ENCODE measurements at regions not wholly inside any gene's neighbourhood (a gene's known extent, or its start where the extent isn't known, plus 50 kb on each side); places are given as distances from the start of the nearest gene placed in this dataset.
"Not testable (repeated sequence)": the region's sequence is repeated elsewhere in the genome, so short reads cannot be mapped to it uniquely, and the experiment has no call there.

- H3K4me3 Mint-ChIP-seq; H3K36me3 Mint-ChIP-seq; H3K4me1 Mint-ChIP-seq (ENCODE audit: low read depth in 2 of 2); H3K27ac Mint-ChIP-seq; DNase-seq (ENCODE audit: low spot score); H3K9me3 Mint-ChIP-seq; ATAC-seq; H3K27me3 Mint-ChIP-seq: not testable (repeated sequence)
Measured at GRCh38 chr16:29176822-29177202, 192.0 kb downstream of the LAT start.

- H3K27me3 Mint-ChIP-seq; ATAC-seq; DNase-seq (ENCODE audit: low spot score); H3K4me3 Mint-ChIP-seq; H3K9me3 Mint-ChIP-seq; H3K27ac Mint-ChIP-seq; H3K36me3 Mint-ChIP-seq; H3K4me1 Mint-ChIP-seq (ENCODE audit: low read depth in 2 of 2): not testable (repeated sequence)
Measured at GRCh38 chr16:29176154-29176470, 191.3 kb downstream of the LAT start.

DNA sequence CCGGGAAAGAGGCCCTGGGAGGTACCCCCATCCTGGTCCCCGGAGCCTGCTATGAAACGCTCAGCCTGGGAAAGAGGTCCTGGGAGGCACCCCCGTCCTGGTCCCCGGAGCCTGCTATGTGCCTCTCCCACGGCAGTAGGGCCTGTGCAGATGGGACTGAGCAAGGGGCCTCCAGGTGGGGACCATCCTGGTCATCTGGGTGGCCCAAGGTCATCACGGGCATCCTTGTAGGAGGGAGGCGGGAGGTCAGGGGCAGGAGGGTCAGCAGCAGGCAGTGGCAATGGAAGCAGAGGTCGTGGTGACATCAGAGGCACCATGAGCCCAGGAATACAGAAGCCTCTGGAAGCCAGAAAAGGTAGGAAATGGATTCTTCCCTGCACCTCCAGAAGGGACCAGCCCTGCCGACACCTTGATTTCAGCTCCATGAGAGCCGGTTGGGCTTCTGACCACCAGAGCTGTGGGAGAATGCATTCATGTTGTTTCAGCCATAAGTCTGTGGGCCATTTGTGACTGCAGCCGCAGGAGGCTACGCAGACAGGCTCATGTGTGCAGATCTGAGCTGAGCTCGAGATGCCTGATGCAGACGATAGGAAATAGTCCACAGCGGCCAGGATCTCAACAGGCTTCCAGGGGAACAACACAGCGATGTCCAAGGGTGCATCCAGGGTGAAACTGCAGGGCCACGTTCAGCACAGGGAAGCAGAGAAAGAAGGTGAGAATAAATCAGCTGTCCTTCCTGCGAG is 190.7 kb downstream of the LAT start:
- H3K9me3 Mint-ChIP-seq; H3K27me3 Mint-ChIP-seq; H3K27ac Mint-ChIP-seq; ATAC-seq; H3K36me3 Mint-ChIP-seq; H3K4me3 Mint-ChIP-seq; DNase-seq (ENCODE audit: low spot score); H3K4me1 Mint-ChIP-seq (ENCODE audit: low read depth in 2 of 2): not testable (repeated sequence)

- not testable (repeated sequence) for H3K27me3 Mint-ChIP-seq; DNase-seq (ENCODE audit: low spot score); H3K4me3 Mint-ChIP-seq; ATAC-seq; H3K9me3 Mint-ChIP-seq; H3K36me3 Mint-ChIP-seq; H3K4me1 Mint-ChIP-seq (ENCODE audit: low read depth in 2 of 2)
- H3K27ac Mint-ChIP-seq, result peak overlapping the region in 1 of 2 donors; percentile 7
Measured at GRCh38 chr16:29173371-29174305, 188.8 kb downstream of the LAT start.

- not testable (repeated sequence) for H3K4me1 Mint-ChIP-seq (ENCODE audit: low read depth in 2 of 2); H3K9me3 Mint-ChIP-seq; H3K27me3 Mint-ChIP-seq; H3K36me3 Mint-ChIP-seq; H3K27ac Mint-ChIP-seq; DNase-seq (ENCODE audit: low spot score); H3K4me3 Mint-ChIP-seq; ATAC-seq
Measured at GRCh38 chr16:29172098-29172724, 187.4 kb downstream of the LAT start.

- not testable (repeated sequence) for H3K9me3 Mint-ChIP-seq; H3K27me3 Mint-ChIP-seq; H3K4me1 Mint-ChIP-seq (ENCODE audit: low read depth in 2 of 2); DNase-seq (ENCODE audit: low spot score); H3K36me3 Mint-ChIP-seq; H3K27ac Mint-ChIP-seq; H3K4me3 Mint-ChIP-seq
- ATAC-seq, result peak in 1 of 2 donors; percentile 14
Measured at GRCh38 chr16:29171296-29171695, 186.4 kb downstream of the LAT start.

DNA sequence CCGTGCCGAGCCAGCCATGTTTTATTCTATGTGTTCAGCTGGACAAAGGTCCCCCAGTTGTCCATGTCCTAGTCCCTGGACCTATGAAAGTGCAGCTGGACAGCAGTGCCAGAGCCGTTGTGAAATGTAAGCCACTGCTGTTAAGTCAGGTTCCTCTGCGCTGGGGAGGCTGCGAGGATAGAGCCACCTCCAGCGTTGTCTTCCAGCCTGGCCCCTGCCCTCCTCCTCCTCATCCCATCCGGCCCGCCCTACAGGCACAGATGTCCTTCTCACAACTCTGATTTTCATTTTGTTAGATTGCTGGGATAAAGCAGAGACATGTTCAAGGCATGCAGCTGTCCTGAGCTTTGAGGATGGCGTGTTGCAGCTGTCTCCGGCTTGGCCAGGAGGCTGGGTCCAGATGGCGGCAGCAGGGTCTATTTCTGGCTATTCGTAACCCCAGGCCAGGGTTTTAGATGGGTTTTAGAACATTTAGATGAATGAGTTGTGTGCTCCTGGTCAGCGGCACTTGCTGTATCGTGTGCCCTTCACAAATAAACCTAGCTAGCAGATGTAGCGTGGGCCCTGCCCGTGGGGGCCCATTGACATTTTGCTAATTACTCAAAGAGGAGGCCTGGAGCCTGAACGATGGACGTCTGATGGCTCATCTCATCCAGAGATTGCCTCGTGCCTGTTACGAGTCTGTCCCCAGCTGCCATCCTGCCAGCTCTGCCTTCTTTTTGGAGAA is 185.7 kb downstream of the LAT start:
- not testable (repeated sequence) for H3K36me3 Mint-ChIP-seq; H3K9me3 Mint-ChIP-seq; H3K4me1 Mint-ChIP-seq (ENCODE audit: low read depth in 2 of 2); DNase-seq (ENCODE audit: low spot score); H3K27me3 Mint-ChIP-seq; ATAC-seq; H3K4me3 Mint-ChIP-seq; H3K27ac Mint-ChIP-seq

GRCh38 chr16:29169295-29169994 is 184.6 kb downstream of the LAT start:
- H3K27me3 Mint-ChIP-seq; H3K9me3 Mint-ChIP-seq; H3K27ac Mint-ChIP-seq; H3K36me3 Mint-ChIP-seq; H3K4me1 Mint-ChIP-seq (ENCODE audit: low read depth in 2 of 2); DNase-seq (ENCODE audit: low spot score); ATAC-seq; H3K4me3 Mint-ChIP-seq: not testable (repeated sequence)

DNA sequence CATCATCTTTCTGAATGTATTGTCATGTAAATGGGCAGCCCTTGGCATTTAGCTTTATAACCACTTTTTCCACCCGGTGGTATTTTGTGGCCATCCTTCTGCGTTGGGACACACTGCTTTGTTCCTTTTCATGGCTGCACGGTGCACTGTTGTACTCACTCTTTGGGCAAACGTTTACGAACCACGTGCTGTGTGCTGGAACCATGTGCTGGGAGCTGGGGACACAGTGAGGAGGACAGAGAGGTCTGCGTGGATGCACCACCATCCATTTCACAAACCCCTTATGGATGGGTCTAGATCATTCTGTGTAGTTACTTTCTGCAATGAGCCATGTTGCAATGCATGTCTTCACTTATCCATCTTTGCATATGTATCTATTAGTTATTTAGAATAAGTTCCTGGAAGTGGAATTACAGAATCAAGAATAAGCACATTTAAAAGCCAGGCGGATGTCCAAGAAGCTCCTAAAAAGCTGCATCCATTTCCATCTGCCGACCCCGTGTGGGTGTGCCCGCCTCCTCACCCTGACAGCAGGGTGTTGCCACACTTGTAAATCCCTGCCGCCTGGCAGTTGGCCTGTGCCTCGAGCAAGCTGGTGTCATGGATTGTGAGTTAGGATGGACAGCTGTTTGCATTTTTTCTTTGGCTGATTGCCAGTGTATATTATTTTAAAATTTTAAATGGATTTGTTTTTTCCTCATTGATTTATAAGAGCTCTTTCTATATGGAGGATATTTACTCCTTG is 183.8 kb downstream of the LAT start:
- not testable (repeated sequence) for H3K9me3 Mint-ChIP-seq; DNase-seq (ENCODE audit: low spot score); H3K4me1 Mint-ChIP-seq (ENCODE audit: low read depth in 2 of 2); H3K36me3 Mint-ChIP-seq; ATAC-seq; H3K4me3 Mint-ChIP-seq; H3K27me3 Mint-ChIP-seq; H3K27ac Mint-ChIP-seq

- H3K9me3 Mint-ChIP-seq; H3K4me3 Mint-ChIP-seq; ATAC-seq; H3K27ac Mint-ChIP-seq; H3K4me1 Mint-ChIP-seq (ENCODE audit: low read depth in 2 of 2); H3K36me3 Mint-ChIP-seq; H3K27me3 Mint-ChIP-seq; DNase-seq (ENCODE audit: low spot score): not testable (repeated sequence)
Measured at GRCh38 chr16:29164442-29165089, 179.7 kb downstream of the LAT start.

DNA sequence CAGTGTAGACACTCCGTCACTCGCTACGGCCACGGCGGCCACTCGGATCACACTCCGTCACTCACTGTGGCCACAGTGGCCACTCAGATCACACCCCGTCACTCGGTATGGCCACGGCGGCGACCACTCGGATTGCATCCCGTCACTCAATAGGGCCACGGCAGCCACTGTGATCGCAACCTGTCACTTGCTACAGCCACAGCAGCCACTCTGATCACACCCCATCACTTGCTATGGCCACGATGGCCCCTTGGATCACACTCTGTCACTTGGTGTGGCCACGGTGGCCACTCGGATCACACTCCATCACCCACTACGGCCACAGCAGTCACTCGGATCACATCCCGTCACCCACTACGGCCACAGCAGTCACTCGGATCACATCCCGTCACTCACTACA is 175.3 kb downstream of the LAT start:
- not testable (repeated sequence) for DNase-seq (ENCODE audit: low spot score); H3K27me3 Mint-ChIP-seq; H3K36me3 Mint-ChIP-seq; H3K9me3 Mint-ChIP-seq; ATAC-seq; H3K4me3 Mint-ChIP-seq
- H3K4me1 Mint-ChIP-seq (ENCODE audit: low read depth in 2 of 2), result peaks cover 25 to 26% of the 10 kb centered on the region in 2 donors
- peak overlapping the region in 1 of 2 donors; percentile 10 for H3K27ac Mint-ChIP-seq

GRCh38 chr16:29159603-29160002 is 174.8 kb downstream of the LAT start:
- not testable (repeated sequence) for H3K36me3 Mint-ChIP-seq; H3K9me3 Mint-ChIP-seq; H3K27ac Mint-ChIP-seq; H3K4me3 Mint-ChIP-seq; H3K27me3 Mint-ChIP-seq; DNase-seq (ENCODE audit: low spot score); ATAC-seq
- H3K4me1 Mint-ChIP-seq (ENCODE audit: low read depth in 2 of 2), result peaks cover 29 to 30% of the 10 kb centered on the region in 2 donors
